ENCODE measurements at regions not wholly inside any gene's neighbourhood (a gene's known extent, or its start where the extent isn't known, plus 50 kb on each side); places are given as distances from the start of the nearest gene placed in this dataset.

DNA sequence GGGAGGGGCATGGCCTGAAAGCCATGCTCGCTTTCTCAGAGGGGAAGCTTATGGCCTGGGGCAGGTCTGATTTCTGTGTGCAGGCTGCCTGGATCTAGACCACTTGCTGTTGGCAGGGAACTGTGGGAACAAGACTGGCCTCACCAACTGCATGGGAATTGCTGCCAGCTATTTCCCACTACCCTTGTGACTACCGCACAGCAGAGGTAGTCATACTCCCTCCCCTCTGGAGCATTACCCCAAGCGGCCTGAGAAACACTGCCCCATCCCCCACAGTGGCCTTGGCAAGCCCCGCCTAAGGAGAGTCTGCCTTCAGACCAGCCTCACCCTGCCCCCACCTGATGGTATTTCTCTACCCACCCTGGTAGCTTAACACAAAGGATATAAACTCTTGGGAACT lies 199.4 kb upstream of the CADM2 start:
- FAIRE-seq (no peak), DNase-seq (ENCODE audit: insufficient read length, low spot score) (no peak)
- TF ChIP-seq, protein P1, sequence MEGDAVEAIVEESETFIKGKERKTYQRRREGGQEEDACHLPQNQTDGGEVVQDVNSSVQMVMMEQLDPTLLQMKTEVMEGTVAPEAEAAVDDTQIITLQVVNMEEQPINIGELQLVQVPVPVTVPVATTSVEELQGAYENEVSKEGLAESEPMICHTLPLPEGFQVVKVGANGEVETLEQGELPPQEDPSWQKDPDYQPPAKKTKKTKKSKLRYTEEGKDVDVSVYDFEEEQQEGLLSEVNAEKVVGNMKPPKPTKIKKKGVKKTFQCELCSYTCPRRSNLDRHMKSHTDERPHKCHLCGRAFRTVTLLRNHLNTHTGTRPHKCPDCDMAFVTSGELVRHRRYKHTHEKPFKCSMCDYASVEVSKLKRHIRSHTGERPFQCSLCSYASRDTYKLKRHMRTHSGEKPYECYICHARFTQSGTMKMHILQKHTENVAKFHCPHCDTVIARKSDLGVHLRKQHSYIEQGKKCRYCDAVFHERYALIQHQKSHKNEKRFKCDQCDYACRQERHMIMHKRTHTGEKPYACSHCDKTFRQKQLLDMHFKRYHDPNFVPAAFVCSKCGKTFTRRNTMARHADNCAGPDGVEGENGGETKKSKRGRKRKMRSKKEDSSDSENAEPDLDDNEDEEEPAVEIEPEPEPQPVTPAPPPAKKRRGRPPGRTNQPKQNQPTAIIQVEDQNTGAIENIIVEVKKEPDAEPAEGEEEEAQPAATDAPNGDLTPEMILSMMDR (IDR thresholded peaks at IDR 0.05; ENCODE audit: insufficient read depth, missing control alignments) = no peak

DNA sequence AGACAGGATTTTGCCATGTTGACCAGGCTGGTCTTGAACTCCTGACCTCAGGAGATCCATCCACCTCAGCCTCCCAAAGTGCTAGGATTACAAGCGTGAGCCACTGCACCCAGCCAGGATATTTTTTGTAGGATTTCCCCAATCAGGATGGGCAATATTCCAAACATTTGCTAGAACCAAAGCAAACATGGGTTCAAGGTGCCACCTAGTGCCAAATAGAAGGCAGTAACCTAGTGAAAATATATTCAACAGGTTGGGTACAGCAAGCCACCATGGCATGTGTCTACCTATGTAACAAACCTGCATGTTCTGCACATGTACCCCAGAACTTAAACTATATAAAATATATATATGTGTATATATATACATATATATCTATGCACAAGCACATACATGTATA lies 185.9 kb upstream of the CADM2 start:
- TF ChIP-seq, protein P1 (IDR thresholded peaks at IDR 0.05; ENCODE audit: insufficient read depth, missing control alignments) = peak; percentile 39
- DNase-seq (ENCODE audit: insufficient read length, low spot score) = no peak
- no peak for FAIRE-seq

DNA sequence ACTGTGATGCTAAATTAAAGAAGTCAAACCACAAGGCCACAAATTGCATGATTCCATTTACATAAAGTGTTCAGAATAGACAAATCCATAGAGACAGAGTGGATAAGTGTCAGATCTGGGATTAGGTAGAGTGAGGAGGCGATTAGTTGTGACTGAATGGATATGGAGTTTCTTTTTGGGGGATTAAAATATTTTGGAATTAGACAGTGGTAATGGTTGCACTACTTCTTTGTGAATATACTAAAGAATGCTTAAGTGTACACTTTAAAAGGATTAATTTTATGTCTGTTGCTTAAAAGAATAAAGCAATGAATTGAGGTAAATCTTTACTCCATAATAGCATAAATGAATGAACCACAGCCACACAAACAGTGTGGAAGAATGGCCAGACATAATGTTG lies 175.5 kb upstream of the CADM2 start:
- peak; percentile 68 for FAIRE-seq
- DNase-seq (ENCODE audit: insufficient read length, low spot score) = no peak
- TF ChIP-seq, protein P1 (IDR thresholded peaks at IDR 0.05; ENCODE audit: insufficient read depth, missing control alignments) = no peak

DNA sequence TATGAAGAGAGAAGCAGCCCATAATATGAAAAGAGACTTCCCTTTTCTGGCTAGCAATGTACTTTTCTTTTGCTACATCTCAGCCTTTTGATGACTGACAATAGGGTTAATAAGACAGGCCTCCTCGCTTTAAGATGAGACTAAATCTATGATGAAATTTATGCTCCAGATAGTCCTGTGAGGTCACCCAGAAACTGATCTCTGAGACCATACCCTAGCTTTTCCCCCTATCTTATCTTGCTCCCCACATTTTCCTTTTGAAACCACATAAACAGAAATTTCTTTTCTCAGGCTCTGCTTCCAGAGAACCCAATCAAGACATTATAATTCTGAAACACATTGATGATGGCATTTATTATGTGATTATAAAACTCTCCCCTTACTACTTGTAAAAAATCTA lies 168.8 kb upstream of the CADM2 start:
- TF ChIP-seq, protein P1 (IDR thresholded peaks at IDR 0.05; ENCODE audit: insufficient read depth, missing control alignments) = no peak
- no peak for FAIRE-seq
- no peak for DNase-seq (ENCODE audit: insufficient read length, low spot score)

DNA sequence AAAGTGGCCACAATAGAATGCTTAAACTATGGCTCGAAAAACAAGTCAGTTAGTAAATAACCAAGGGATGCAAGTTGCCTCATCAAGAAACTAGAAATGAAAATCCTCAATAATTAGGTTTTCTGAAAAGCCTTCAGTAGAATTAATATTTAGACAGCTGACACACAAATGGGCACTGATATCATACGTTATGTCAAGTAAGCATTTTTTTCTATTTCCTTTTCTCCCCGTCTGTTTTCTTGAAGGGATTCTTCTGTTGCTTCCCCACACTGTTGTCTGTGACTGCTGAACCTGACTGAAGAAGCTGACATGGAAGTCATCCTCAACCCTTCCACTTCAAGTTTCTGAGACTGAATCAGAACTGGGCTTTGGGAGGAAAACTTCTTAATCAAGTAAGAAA lies 151.8 kb upstream of the CADM2 start:
- DNase-seq (ENCODE audit: insufficient read length, low spot score) (no peak), FAIRE-seq (no peak)
- TF ChIP-seq, protein P1 (IDR thresholded peaks at IDR 0.05; ENCODE audit: insufficient read depth, missing control alignments) = no peak

DNA sequence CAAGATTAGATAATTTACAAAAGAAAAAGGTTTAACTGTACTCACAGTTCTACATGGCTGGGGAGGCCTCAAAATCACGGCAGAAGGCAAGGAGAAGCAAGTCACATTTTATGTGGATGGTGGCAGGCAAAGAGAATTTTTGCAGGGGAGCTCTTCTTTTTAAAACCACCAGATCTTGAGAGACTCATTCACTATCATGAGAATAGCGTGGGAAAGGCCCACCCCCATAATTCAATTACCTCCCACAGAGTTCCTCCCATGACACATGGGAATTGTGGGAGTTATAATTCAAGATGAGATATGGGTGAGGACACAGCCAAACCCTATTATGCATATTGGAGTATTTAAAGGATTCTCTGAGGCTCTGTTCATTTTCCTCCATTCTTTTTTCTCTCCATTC lies 138.7 kb upstream of the CADM2 start:
- DNase-seq (ENCODE audit: insufficient read length, low spot score) = no peak
- no peak for FAIRE-seq
- TF ChIP-seq, protein P1 (IDR thresholded peaks at IDR 0.05; ENCODE audit: insufficient read depth, missing control alignments) = no peak

DNA sequence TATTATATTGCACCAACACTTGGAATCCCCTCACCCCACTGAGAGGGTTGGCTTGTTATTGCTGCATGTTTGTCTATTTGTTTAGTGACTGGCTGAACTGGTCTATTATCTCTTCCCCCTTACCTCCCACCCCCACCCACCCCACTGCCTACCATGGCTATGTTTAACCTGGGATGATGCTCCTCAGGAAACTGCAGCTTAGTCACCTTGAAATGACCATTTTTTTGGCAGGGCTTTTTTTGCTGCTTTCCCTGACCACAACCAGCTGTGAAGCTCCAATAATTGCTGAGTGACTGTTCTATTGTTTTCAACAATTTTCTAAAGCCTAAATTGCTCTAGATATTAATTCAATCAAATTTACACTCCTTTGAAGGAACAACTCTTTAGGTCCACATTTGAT lies 137.9 kb upstream of the CADM2 start:
- TF ChIP-seq, protein P1 (IDR thresholded peaks at IDR 0.05; ENCODE audit: insufficient read depth, missing control alignments) = no peak
- DNase-seq (ENCODE audit: insufficient read length, low spot score) (no peak), FAIRE-seq (no peak)
